Activated CD8-positive, alpha-beta memory T cell treated with anti-CD3 and anti-CD28 coated beads, Interleukin-2, amount 50 U/mL, for 24 hours (primary cell): ENCODE measurements at regions not wholly inside any gene's neighbourhood (a gene's known extent, or its start where the extent isn't known, plus 50 kb on each side); places are given as distances from the start of the nearest gene placed in this dataset.

ENCODE experiments used
- DNase-seq: peaks from one replicate; pipeline ENCODE4 v3.0.0-alpha.2; 2020; ENCODE audit errors: extremely low read depth

GRCh38 chr9:119649205-119649604 is 280.0 kb upstream of the BRINP1 start:
- DNase-seq = no peak

- no peak for DNase-seq
Observed at GRCh38 chr9:119639287-119639955, 270.2 kb upstream of the BRINP1 start.

- no peak for DNase-seq
Observed at GRCh38 chr9:119634006-119634405, 264.8 kb upstream of the BRINP1 start.

GRCh38 chr9:119611565-119611964 is 242.3 kb upstream of the BRINP1 start:
- DNase-seq = no peak

GRCh38 chr9:119609277-119609971 is 240.2 kb upstream of the BRINP1 start:
- DNase-seq = no peak

GRCh38 chr9:119601632-119602031 is 232.4 kb upstream of the BRINP1 start:
- no peak for DNase-seq

- DNase-seq = no peak
Observed at GRCh38 chr9:119597499-119597898, 228.3 kb upstream of the BRINP1 start.

- no peak for DNase-seq
Observed at GRCh38 chr9:119596703-119597102, 227.5 kb upstream of the BRINP1 start.

GRCh38 chr9:119588874-119589744 is 219.9 kb upstream of the BRINP1 start:
- DNase-seq = no peak

GRCh38 chr9:119577881-119578280 is 208.6 kb upstream of the BRINP1 start:
- no peak for DNase-seq

GRCh38 chr9:119559986-119560385 is 190.8 kb upstream of the BRINP1 start:
- no peak for DNase-seq

- DNase-seq = no peak
Observed at GRCh38 chr9:119559056-119559455, 189.8 kb upstream of the BRINP1 start.

- DNase-seq = no peak
Observed at GRCh38 chr9:119556129-119556875, 187.1 kb upstream of the BRINP1 start.

GRCh38 chr9:119544492-119544891 is 175.3 kb upstream of the BRINP1 start:
- no peak for DNase-seq

GRCh38 chr9:119537138-119537537 is 167.9 kb upstream of the BRINP1 start:
- no peak for DNase-seq

- no peak for DNase-seq
Observed at GRCh38 chr9:119533504-119533903, 164.3 kb upstream of the BRINP1 start.

GRCh38 chr9:119526698-119527097 is 157.5 kb upstream of the BRINP1 start:
- no peak for DNase-seq

GRCh38 chr9:119523508-119523907 is 154.3 kb upstream of the BRINP1 start:
- no peak for DNase-seq

GRCh38 chr9:119522381-119522780 is 153.1 kb upstream of the BRINP1 start:
- DNase-seq = no peak

- DNase-seq = no peak
Observed at GRCh38 chr9:119509291-119509905, 140.2 kb upstream of the BRINP1 start.

GRCh38 chr9:119501374-119501773 is 132.1 kb upstream of the BRINP1 start:
- DNase-seq = no peak
